Activated CD4-positive, alpha-beta T cell treated with anti-CD3 and anti-CD28 coated beads for 36 hours (primary cell): ENCODE measurements at regions not wholly inside any gene's neighbourhood (a gene's known extent, or its start where the extent isn't known, plus 50 kb on each side); places are given as distances from the start of the nearest gene placed in this dataset.
"Not testable (repeated sequence)": the region's sequence is repeated elsewhere in the genome, so short reads cannot be mapped to it uniquely, and the experiment has no call there.

Source experiments
- ATAC-seq: fragments of 200-7000 bp; cut with Tn5 transposase; one replicate; pipeline ENCODE4 v1.10.0; 2021; ENCODE audit warnings: mild to moderate bottlenecking, moderate library complexity
- CTCF ChIA-PET: fragments of 350-600 bp; sonication (Branson Sonifier 250); formaldehyde crosslinking; loops from one replicate; lab custom pipeline; 2021; ENCODE audit warnings: antibody characterized with exemption; lab: Charles Lee
- POLR2A ChIA-PET: fragments of 350-600 bp; sonication (Branson Sonifier 250); formaldehyde crosslinking; loops from one replicate; lab custom pipeline; 2021; ENCODE audit warnings: antibody characterized with exemption, inconsistent platforms; lab: Charles Lee
- DNase-seq: peaks from one replicate; pipeline ENCODE4 v3.0.0-alpha.2; 2020
- H3K27ac Mint-ChIP-seq: one replicate; pipeline ENCODE4 v1.8.0; 2021; ENCODE audit warnings: mixed read lengths
- H3K27me3 Mint-ChIP-seq: one replicate; pipeline ENCODE4 v1.8.0; 2021; ENCODE audit warnings: mixed read lengths
- H3K36me3 Mint-ChIP-seq: one replicate; pipeline ENCODE4 v1.8.0; 2021; ENCODE audit warnings: low read depth, mixed read lengths
- H3K4me1 Mint-ChIP-seq: one replicate; pipeline ENCODE4 v1.8.0; 2021; ENCODE audit warnings: mixed read lengths
- H3K4me3 Mint-ChIP-seq: one replicate; pipeline ENCODE4 v1.8.0; 2021; ENCODE audit warnings: mild to moderate bottlenecking, moderate library complexity, mixed read lengths
- H3K9me3 Mint-ChIP-seq: one replicate; pipeline ENCODE4 v1.8.0; 2021; ENCODE audit warnings: low read depth, mixed read lengths
- intact Hi-C, 2 experiments: fragments of 100-400 bp; cut with DNase I in 1 of 2; cut with micrococcal nuclease in 1 of 2; formaldehyde crosslinking; loops; one replicate each; pipeline versions ENCODE4 v1.14.2 to v1.15.1; 2022 to 2024; cut with DNase I, micrococcal nuclease

DNA sequence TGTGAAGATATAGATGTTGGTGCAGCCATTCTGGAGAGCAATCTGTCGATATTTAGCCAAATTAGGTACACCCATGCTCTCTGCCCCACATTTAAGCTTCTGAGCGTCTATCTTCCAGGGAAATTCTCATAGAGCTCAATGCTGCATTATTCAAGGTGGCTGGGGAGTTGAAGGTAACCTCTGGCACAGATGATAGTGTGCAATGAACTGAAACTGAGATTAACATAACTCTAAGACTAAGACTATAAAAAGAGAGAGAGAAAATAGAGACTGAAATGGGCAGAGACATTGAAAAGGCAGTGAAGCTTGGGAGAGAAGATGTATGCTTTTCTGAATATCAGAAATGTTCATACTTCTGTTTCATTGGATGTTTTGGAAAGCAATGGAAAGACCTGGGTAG lies 1197.0 kb upstream of the AUTS2 start:
- ChIA-PET POLR2A (no interaction called here), CTCF (interaction anchor here (0.5 kb wide), 1 partner anchor 601 kb away, joined by 3 read pairs; no protein-coding TSS in a partner anchor)
- H3K27ac Mint-ChIP-seq: no peak overlapping the region
- no peaks in the 10 kb centered on the region for H3K27me3 Mint-ChIP-seq
- H3K4me1 Mint-ChIP-seq: no peaks in the 10 kb centered on the region
- no peak overlapping the region for H3K4me3 Mint-ChIP-seq
- no peaks in the 10 kb centered on the region for H3K36me3 Mint-ChIP-seq
- intact Hi-C loops: no loop called here
- ATAC-seq (no peak), DNase-seq (no peak)
- peaks cover 18% of the 10 kb centered on the region for H3K9me3 Mint-ChIP-seq

DNA sequence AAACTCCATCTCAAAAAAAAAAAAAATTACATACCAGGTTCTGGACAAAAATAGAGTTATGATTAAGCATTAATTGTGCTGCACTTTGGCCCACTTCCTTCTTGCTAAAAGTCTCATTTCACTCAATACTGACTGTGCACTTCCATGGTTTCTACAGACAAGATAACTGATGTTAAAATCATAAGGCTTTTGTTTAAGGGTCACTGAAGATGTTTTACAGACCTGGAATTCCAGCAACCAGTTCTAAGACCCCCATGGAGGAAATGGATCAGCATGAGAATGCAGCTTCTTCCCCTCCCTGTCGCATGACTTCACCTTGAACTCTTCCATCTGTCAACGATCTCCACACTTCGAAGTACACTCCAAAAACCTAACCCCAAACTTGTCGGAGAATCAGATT lies 1191.8 kb upstream of the AUTS2 start:
- H3K27me3 Mint-ChIP-seq: no peaks in the 10 kb centered on the region

DNA sequence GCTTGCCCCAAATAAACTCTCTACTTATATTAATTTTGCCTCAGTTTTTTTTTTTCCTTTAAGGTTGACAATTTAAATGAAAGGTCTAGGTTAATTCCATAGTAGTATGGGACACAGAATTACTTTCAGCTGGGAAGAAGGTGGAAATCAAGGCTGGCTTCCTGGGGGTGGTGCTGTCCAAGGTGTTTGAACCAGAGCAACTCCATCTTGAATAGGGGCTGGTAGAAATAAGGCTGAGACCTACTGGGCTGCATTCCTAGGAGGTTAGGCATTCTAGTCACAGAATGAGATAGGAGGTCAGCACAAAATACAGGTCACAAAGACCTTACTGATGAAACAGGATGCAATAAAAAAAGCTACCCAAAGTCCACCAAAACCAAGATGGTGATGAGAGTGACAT lies 1190.8 kb upstream of the AUTS2 start:
- Mint-ChIP-seq H3K9me3 (peaks cover 15% of the 10 kb centered on the region), H3K27ac (no peak overlapping the region), H3K36me3 (no peaks in the 10 kb centered on the region), H3K4me1 (no peaks in the 10 kb centered on the region), H3K27me3 (no peaks in the 10 kb centered on the region), H3K4me3 (no peak overlapping the region)
- DNase-seq (no peak), ATAC-seq (no peak)
- CTCF ChIA-PET: no interaction called here
- intact Hi-C loops: no loop called here
- POLR2A ChIA-PET: no interaction called here

More for the DNA sequence above, 1191.8 kb upstream of the AUTS2 start:
- intact Hi-C loops: no loop called here
- H3K9me3 Mint-ChIP-seq: peaks cover 15% of the 10 kb centered on the region
- POLR2A ChIA-PET: no interaction called here
- ATAC-seq (no peak), DNase-seq (no peak)
- H3K4me1 Mint-ChIP-seq: no peaks in the 10 kb centered on the region
- H3K36me3 Mint-ChIP-seq: no peaks in the 10 kb centered on the region
- H3K27ac Mint-ChIP-seq: no peak overlapping the region
- no peak overlapping the region for H3K4me3 Mint-ChIP-seq
- CTCF ChIA-PET: no interaction called here

DNA sequence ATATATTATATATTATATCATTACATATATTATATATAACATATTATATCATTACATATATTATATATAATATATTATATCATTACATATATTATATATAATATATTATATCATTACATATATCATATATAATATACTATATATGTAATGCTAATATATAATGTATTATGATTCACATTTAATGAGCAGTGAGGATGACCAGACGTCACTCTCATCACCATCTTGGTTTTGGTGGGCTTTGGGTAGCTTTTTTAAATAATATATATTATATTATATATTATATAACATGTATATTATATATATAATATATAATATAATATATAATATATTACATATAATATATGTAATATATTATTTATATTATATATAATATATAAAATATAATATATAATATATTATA lies 1189.4 kb upstream of the AUTS2 start:
- DNase-seq (no peak), ATAC-seq (no peak)
- H3K4me1 Mint-ChIP-seq: no peaks in the 10 kb centered on the region
- no peak overlapping the region for H3K27ac Mint-ChIP-seq
- peaks cover 10% of the 10 kb centered on the region for H3K9me3 Mint-ChIP-seq
- no peak overlapping the region for H3K4me3 Mint-ChIP-seq
- intact Hi-C loops: no loop called here
- H3K27me3 Mint-ChIP-seq: no peaks in the 10 kb centered on the region
- no peaks in the 10 kb centered on the region for H3K36me3 Mint-ChIP-seq
- ChIA-PET CTCF (no interaction called here), POLR2A (no interaction called here)

DNA sequence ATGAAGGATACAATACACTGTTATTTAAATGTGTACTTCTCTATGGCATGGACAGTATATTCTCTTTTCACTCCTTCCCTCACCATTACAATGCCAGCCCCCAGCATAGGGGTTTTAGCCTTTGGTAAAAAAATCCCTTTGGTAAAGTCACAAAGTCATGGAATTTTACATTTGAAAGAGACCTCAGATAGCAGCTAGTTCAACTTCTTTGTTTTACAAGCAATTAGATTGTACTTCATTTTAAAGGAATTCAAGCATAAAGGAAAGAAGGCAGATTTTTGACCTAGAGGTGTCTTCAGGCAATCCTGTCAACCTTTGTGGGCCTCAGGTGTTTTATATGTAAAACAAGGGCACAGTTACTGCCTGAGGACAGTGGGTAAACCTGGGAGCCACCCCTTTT lies 1188.4 kb upstream of the AUTS2 start:
- DNase-seq: no peak
- Mint-ChIP-seq H3K4me1 (no peaks in the 10 kb centered on the region), H3K36me3 (no peaks in the 10 kb centered on the region), H3K27me3 (no peaks in the 10 kb centered on the region), H3K9me3 (peaks cover 9% of the 10 kb centered on the region), H3K4me3 (no peak overlapping the region), H3K27ac (no peak overlapping the region)
- ChIA-PET POLR2A (no interaction called here), CTCF (no interaction called here)
- ATAC-seq: peak; percentile 6
- intact Hi-C loops: no loop called here

DNA sequence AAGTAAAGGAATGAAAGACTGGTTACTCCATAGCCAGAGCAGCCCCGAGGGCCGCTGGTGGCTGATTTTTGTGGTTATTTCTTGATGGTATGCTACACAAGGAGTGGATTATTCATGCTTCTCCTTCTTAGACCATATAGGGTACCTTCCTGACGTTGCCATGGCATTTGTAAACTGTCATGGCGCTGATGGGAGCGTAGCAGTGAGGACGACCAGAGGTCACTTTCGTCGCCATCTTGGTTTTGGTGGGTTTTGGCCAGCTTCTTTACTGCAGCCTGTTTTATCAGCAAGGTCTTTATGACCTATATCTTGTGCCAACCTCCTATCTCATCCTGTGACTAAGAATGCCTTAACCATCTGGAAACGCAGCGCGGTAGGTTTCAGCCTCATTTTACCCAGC lies 1187.6 kb upstream of the AUTS2 start:
- H3K36me3 Mint-ChIP-seq, H3K9me3 Mint-ChIP-seq, intact Hi-C loops, DNase-seq, H3K4me1 Mint-ChIP-seq, ATAC-seq, CTCF ChIA-PET, H3K27me3 Mint-ChIP-seq, H3K4me3 Mint-ChIP-seq, H3K27ac Mint-ChIP-seq, POLR2A ChIA-PET: not testable (repeated sequence)

DNA sequence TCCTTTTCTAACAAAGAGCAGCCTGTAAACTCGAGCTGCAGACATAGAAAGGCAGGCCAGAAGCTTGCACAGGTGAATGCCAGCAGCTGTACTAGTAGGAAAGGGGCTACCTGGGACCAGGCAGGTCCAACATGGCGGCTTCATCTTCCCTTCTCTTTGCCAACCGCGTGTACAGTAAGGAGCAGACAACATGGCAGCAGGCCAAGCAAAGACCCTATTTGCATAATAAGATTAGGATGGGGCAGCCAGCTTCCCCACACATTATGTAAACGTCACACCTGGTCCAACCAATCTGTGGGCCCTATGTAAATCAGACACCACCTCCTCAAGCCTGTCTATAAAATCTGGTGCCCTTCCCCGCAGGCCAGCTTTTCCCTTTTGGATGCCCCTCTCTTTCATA lies 1186.5 kb upstream of the AUTS2 start:
- H3K27ac Mint-ChIP-seq: no peak overlapping the region
- no peak for DNase-seq
- H3K4me1 Mint-ChIP-seq: no peaks in the 10 kb centered on the region
- no peaks in the 10 kb centered on the region for H3K36me3 Mint-ChIP-seq
- ChIA-PET CTCF (no interaction called here), POLR2A (no interaction called here)
- H3K4me3 Mint-ChIP-seq: no peak overlapping the region
- no peak for ATAC-seq
- peaks cover 5% of the 10 kb centered on the region for H3K9me3 Mint-ChIP-seq
- intact Hi-C loops: no loop called here
- no peaks in the 10 kb centered on the region for H3K27me3 Mint-ChIP-seq

DNA sequence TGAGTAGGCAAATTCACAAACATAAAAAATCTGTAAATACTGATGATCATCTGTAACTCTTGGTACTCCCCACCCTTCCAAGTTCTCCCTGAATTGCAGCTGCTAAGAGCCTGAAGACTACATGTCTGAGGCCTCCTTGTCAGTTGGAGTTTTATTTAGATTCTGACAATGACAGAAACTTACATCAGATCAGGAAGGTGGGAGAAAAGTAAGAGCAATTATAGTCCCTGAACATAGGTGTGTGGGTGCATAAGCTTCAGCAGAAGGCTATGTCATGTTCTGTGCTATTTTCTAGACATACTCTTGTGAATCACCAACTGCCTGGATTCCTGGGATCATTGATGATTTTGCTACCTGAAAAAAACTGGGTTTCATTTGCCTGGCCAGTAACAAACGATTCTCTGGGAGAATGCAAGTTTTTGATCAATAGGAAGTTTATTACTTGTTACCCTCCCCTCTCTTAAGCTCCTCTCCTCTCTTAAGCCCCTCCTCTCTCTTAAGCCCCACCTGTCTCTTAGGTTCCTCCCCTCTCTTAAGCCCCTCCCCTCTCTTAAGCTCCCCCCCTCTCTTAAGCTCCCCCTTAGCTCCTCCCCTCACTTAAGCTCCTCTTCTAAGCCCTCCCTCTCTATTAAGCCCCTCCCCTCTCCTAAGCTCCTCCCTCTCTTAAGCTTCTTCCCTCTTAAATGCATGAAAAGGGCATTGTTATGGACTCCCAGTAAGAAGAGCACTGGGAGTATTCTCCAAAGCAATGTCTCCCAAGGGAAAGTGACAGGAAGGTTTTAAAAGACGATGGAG lies 1183.4 kb upstream of the AUTS2 start:
- Mint-ChIP-seq H3K27ac (no peak overlapping the region), H3K27me3 (no peaks in the 10 kb centered on the region), H3K9me3 (peaks cover 12% of the 10 kb centered on the region), H3K4me1 (no peaks in the 10 kb centered on the region), H3K36me3 (no peaks in the 10 kb centered on the region), H3K4me3 (no peak overlapping the region)
- CTCF ChIA-PET: no interaction called here
- DNase-seq: no peak
- POLR2A ChIA-PET: no interaction called here
- ATAC-seq: no peak
- intact Hi-C loops: no loop called here

DNA sequence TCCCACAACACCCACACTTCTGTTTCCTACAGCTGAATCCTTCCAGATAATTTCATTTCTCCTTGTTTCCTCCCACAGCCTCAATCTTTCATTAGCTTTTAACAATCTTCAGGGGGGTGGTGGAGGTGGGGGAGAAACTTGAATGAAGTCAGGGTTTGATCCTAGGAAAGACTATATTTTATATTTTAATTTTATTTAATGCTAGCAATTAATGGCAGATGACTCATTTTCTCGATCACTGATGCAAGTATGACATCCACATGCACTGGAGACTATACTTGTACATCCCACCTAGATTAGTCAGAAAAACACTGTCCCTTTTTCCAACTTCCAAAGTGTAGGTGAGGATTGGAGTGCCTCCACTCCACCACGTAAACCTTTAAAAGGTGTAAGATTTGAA lies 1181.3 kb upstream of the AUTS2 start:
- CTCF ChIA-PET: no interaction called here
- DNase-seq (no peak), ATAC-seq (no peak)
- H3K4me1 Mint-ChIP-seq: no peaks in the 10 kb centered on the region
- peaks cover 17% of the 10 kb centered on the region for H3K9me3 Mint-ChIP-seq
- H3K27ac Mint-ChIP-seq: no peak overlapping the region
- H3K36me3 Mint-ChIP-seq: no peaks in the 10 kb centered on the region
- no peak overlapping the region for H3K4me3 Mint-ChIP-seq
- intact Hi-C loops: no loop called here
- H3K27me3 Mint-ChIP-seq: no peaks in the 10 kb centered on the region
- POLR2A ChIA-PET: no interaction called here

DNA sequence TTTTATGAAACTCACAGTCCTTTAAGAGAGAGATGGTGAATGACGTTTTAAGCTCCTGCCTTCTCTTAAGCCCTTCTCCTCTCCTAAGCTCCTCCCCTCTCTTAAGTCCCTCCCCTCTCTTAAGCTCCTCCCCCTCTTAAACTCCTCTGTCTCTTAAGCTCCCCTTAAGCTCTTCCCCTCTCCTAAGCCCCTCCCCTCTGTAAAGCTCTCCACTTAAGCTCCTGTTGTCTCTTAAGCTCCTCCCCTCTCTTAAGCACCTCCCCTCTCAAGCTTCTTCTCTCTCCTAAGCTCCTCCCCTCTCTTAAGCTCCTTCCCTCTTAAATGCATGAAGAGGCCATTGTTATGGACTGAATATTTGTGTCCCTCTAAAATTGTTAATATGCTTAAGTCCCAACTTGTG lies 1180.6 kb upstream of the AUTS2 start:
- intact Hi-C loops: loop anchor here in 1 of 2 experiments (1.0 kb wide), 1 partner anchor 11 kb away; no protein-coding TSS in a partner anchor
- Mint-ChIP-seq H3K36me3 (no peaks in the 10 kb centered on the region), H3K4me1 (no peaks in the 10 kb centered on the region), H3K4me3 (no peak overlapping the region), H3K27ac (no peak overlapping the region), H3K9me3 (peaks cover 19% of the 10 kb centered on the region), H3K27me3 (no peaks in the 10 kb centered on the region)
- POLR2A ChIA-PET: no interaction called here
- DNase-seq (no peak), ATAC-seq (no peak)
- CTCF ChIA-PET: no interaction called here

DNA sequence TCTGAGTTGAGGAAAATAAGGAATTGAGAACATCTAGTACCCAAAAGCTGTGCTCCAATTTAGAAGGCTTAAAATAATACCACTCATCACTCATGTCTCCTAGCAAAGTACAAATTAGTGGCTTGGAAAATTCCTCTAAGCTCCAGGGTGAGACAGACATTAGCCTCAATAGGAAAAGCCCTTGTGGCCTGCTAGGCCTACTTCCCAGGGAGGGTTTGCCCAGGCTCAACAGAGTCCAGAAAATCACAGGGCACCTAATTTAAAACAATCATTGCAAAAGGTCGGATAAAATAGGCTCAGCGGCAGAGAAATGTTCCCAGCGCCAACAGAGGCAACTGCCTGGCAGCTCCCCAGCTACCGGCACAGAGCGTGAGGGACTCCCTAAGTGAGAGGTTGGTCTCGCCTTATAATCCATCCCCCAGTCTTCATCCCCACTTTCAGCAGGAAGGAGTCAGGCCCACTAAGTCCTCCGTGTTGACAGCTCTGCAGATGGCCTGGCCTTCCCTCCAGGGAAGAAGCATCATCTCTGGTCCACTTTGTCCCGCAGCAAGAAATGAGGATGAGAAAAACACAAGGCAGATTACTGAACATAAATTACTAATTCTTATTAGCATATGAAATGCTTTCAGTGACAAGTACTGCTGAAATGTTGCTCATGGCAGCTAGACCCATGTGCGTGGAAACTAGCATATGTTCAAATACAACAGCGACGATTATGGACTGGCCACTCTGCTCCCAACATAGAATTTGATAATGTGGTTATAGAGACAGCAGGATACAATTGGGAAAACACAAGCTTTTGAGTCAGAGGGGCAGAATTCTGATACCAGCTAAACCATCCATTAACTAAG lies 1177.7 kb upstream of the AUTS2 start:
- H3K9me3 Mint-ChIP-seq: peaks cover 17% of the 10 kb centered on the region
- intact Hi-C loops: no loop called here
- no peaks in the 10 kb centered on the region for H3K36me3 Mint-ChIP-seq
- CTCF ChIA-PET: no interaction called here
- POLR2A ChIA-PET: no interaction called here
- no peak for ATAC-seq
- H3K27ac Mint-ChIP-seq: no peak overlapping the region
- H3K4me1 Mint-ChIP-seq: no peaks in the 10 kb centered on the region
- no peaks in the 10 kb centered on the region for H3K27me3 Mint-ChIP-seq
- DNase-seq: no peak
- H3K4me3 Mint-ChIP-seq: no peak overlapping the region

DNA sequence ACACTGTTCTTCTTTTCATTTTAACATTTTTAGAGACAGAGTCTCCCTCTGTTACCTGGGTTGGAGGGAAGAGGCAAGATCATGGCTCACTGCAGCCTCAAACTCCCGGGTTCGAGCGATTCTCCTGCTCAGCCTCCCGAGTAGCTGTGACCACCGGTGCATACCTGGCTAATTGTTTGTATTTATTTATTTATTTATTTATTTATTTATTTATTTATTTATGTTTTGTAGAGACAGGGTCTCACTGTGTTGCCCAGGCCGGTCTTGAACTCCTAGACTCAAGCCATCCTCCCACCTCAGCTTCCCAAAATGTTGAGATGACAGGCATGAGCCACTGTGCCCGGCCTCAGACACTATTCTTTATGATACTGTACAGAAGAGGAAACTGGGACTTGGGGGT lies 1176.6 kb upstream of the AUTS2 start:
- Mint-ChIP-seq H3K36me3 (no peaks in the 10 kb centered on the region), H3K4me1 (no peaks in the 10 kb centered on the region), H3K27ac (no peak overlapping the region), H3K9me3 (peaks cover 17% of the 10 kb centered on the region), H3K27me3 (no peaks in the 10 kb centered on the region), H3K4me3 (no peak overlapping the region)
- DNase-seq (no peak), ATAC-seq (no peak)
- ChIA-PET CTCF (no interaction called here), POLR2A (no interaction called here)
- intact Hi-C loops: no loop called here
